OCI-LY7 (cell line): ENCODE measurements at regions not wholly inside any gene's neighbourhood (a gene's known extent, or its start where the extent isn't known, plus 50 kb on each side); places are given as distances from the start of the nearest gene placed in this dataset.

Source experiments
- BruUV-seq: library from RNA; stranded (reverse); fragments of 400-500 nt; replicated peaks from 2 replicates; lab custom pipeline; 2021; lab: Mats Ljungman, UMichigan
- CTCF ChIA-PET: fragments of 300-600 bp; sonication (Branson Sonifier 250); formaldehyde crosslinking; loops from one replicate; lab custom pipeline; 2022; ENCODE audit warnings: antibody characterized with exemption; ENCODE audit not compliant: unreplicated experiment; lab: Charles Lee
- POLR2A ChIA-PET: fragments of 300-600 bp; sonication (Branson Sonifier 250); formaldehyde crosslinking; loops from one replicate; lab custom pipeline; 2022; ENCODE audit warnings: antibody characterized with exemption; lab: Charles Lee
- DNase-seq: peaks from one replicate; pipeline ENCODE4 v3.0.0-alpha.2; 2015; ENCODE audit warnings: low spot score
- H2AFZ ChIP-seq: fragments of 200-600 bp; sonication (generic), shearing (Covaris generic); 2 replicates; pipeline ENCODE4 v1.6.1; 2014; ENCODE audit warnings: mild to moderate bottlenecking, antibody characterized with exemption, low read length, moderate library complexity
- H3K27ac ChIP-seq: fragments of 200-600 bp; sonication (generic); 2 replicates; pipeline ENCODE4 v1.5.1; 2014; ENCODE audit warnings: mixed run types, low read depth, mild to moderate bottlenecking, moderate library complexity, low read length, inconsistent platforms; ENCODE audit not compliant: poor library complexity, severe bottlenecking
- H3K36me3 ChIP-seq: fragments of 200-600 bp; sonication (generic); 2 replicates; pipeline ENCODE4 v1.6.1; 2014; ENCODE audit warnings: mild to moderate bottlenecking, antibody characterized with exemption, low read length, moderate library complexity, mixed read lengths; ENCODE audit not compliant: insufficient read depth
- H3K4me1 ChIP-seq: fragments of 200-600 bp; sonication (generic); 2 replicates; pipeline ENCODE4 v1.5.1; 2014; ENCODE audit warnings: mild to moderate bottlenecking, low read length; ENCODE audit not compliant: insufficient read depth, poor library complexity, severe bottlenecking
- H3K4me2 ChIP-seq: fragments of 200-600 bp; sonication (generic); 2 replicates; pipeline ENCODE4 v1.6.1; 2014; ENCODE audit warnings: mild to moderate bottlenecking, low read length
- H3K4me3 ChIP-seq: fragments of 200-600 bp; sonication (generic); 2 replicates; pipeline ENCODE4 v1.5.1; 2014; ENCODE audit warnings: mild to moderate bottlenecking, low read depth, low read length; ENCODE audit not compliant: poor library complexity, severe bottlenecking
- H3K79me2 ChIP-seq: fragments of 200-600 bp; sonication (generic); 2 replicates; pipeline ENCODE4 v1.6.1; 2016; ENCODE audit warnings: low read depth, mild to moderate bottlenecking, low read length, moderate library complexity, mixed read lengths; ENCODE audit not compliant: insufficient read depth
- H3K9me2 ChIP-seq: fragments of 200-600 bp; sonication (generic); 2 replicates; pipeline ENCODE4 v1.6.1; 2016; ENCODE audit warnings: mild to moderate bottlenecking, low read length, mixed read lengths; ENCODE audit not compliant: insufficient read depth
- H3K9me3 ChIP-seq: fragments of 200-600 bp; sonication (generic); 2 replicates; pipeline ENCODE4 v1.6.1; 2014; ENCODE audit warnings: mild to moderate bottlenecking, mixed run types, low read length, mixed read lengths
- H4K20me1 ChIP-seq: fragments of 200-600 bp; sonication (generic); 2 replicates; pipeline ENCODE4 v1.6.1; 2014; ENCODE audit warnings: mild to moderate bottlenecking, antibody characterized with exemption, low read length, moderate library complexity, mixed read lengths; ENCODE audit not compliant: insufficient read depth
- EZH2phosphoT487 ChIP-seq: fragments of 200-600 bp; sonication (generic); IDR thresholded peaks from 2 replicates; pipeline ENCODE4 v1.6.1; 2018; ENCODE audit warnings: low read depth, borderline replicate concordance, mild to moderate bottlenecking, mixed run types, antibody characterized with exemption, low read length, moderate library complexity, mixed read lengths
- intact Hi-C: fragments of 100-400 bp; cut with micrococcal nuclease; formaldehyde crosslinking; loops from one replicate; pipeline ENCODE4 v1.10.0; 2022; ENCODE audit not compliant: unreplicated experiment
- TF ChIP-seq, protein P1 (sequence below): fragments of 200-600 bp; sonication (generic); conservative IDR thresholded peaks from 2 replicates; pipeline ENCODE4 v1.5.1; 2014; ENCODE audit warnings: mild to moderate bottlenecking, antibody characterized with exemption, low read length, moderate library complexity, mixed read lengths

DNA sequence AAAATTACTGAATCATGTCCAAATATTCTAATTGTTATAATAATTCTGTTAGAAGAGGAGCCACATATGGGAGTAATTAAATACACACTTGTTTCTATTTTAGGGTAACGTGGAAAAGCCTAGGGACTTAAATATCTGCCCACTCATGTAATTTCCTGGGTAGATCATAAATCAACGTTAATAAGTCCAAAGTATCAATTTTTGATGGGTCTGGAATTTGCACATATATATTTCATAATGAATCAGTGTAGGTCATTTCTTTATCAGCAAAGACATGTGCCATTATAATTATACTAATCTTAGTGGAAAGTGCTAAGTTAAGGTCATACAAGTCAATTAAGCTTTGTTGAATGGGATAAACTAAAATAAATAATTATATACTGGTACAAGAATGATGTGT, 346.2 kb downstream of the ZBBX start:
- ChIA-PET POLR2A (interaction anchor here (0.5 kb wide), 1 partner anchor 778 kb away, joined by 5 read pairs; no protein-coding TSS in a partner anchor), CTCF (no interaction called here)
- H3K4me2 ChIP-seq: no peak overlapping the region
- no peaks in the 10 kb centered on the region for H3K9me2 ChIP-seq
- 0 out of 2 replicates have a peak, but pooled peaks cover 5% of the 10 kb centered on the region for H4K20me1 ChIP-seq
- BruUV-seq: no TSS peak
- no peak for DNase-seq
- H3K4me1 ChIP-seq: no peaks in the 10 kb centered on the region
- no peaks in the 10 kb centered on the region for H3K36me3 ChIP-seq
- H3K79me2 ChIP-seq: no peaks in the 10 kb centered on the region
- TF ChIP-seq EZH2phosphoT487: no peak
- TF ChIP-seq, protein P1, sequence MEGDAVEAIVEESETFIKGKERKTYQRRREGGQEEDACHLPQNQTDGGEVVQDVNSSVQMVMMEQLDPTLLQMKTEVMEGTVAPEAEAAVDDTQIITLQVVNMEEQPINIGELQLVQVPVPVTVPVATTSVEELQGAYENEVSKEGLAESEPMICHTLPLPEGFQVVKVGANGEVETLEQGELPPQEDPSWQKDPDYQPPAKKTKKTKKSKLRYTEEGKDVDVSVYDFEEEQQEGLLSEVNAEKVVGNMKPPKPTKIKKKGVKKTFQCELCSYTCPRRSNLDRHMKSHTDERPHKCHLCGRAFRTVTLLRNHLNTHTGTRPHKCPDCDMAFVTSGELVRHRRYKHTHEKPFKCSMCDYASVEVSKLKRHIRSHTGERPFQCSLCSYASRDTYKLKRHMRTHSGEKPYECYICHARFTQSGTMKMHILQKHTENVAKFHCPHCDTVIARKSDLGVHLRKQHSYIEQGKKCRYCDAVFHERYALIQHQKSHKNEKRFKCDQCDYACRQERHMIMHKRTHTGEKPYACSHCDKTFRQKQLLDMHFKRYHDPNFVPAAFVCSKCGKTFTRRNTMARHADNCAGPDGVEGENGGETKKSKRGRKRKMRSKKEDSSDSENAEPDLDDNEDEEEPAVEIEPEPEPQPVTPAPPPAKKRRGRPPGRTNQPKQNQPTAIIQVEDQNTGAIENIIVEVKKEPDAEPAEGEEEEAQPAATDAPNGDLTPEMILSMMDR: no peak
- no peaks in the 10 kb centered on the region for H3K9me3 ChIP-seq
- intact Hi-C loops: no loop called here
- no peak overlapping the region for H3K27ac ChIP-seq
- H3K4me3 ChIP-seq: no peak overlapping the region
- H2AFZ ChIP-seq: no peak overlapping the region

DNA sequence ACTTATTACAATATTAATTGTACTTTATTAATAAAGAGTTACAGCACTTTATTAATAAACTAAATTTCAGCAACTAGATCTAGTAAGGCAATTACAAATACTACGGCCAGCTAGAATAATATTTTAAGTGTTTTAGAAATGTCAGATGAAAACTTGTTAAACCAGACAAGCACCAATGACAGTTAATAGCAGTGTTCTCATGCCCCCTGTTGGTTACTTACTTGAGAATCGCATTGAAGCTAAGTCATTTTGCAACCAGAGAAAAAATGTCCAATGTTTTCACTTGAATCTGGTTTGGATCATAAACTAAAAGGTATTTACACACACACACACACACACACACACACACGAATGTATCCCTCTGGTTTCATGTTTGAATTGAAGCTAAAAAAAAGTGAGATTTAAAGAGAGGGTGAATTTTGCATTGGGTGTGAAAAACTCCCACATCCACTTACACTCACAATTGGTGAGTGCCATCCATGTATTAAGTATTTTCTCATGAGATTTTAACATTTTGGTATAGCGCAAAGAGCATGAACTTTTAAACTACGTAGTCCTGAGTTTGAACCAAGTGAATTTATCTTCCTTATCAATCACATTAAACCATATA, 347.7 kb downstream of the ZBBX start:
- Histone ChIP-seq H2AFZ (no peak overlapping the region), H3K79me2 (no peaks in the 10 kb centered on the region), H3K9me3 (no peaks in the 10 kb centered on the region), H3K4me3 (no peak overlapping the region), H3K4me2 (no peak overlapping the region), H3K27ac (no peak overlapping the region), H3K9me2 (no peaks in the 10 kb centered on the region), H3K4me1 (no peaks in the 10 kb centered on the region), H3K36me3 (no peaks in the 10 kb centered on the region), H4K20me1 (0 out of 2 replicates have a peak, but pooled peaks cover 5% of the 10 kb centered on the region)
- DNase-seq: peak; percentile 26
- TF ChIP-seq, protein P1: peak; percentile 70
- TF ChIP-seq EZH2phosphoT487: no peak
- ChIA-PET POLR2A (interaction anchor here (0.6 to 0.8 kb wide), 3 partner anchors 194 to 1347 kb away, joined by 3 to 4 read pairs (median 3); no protein-coding TSS in a partner anchor), CTCF (no interaction called here)
- BruUV-seq: no TSS peak
- intact Hi-C loops: no loop called here

DNA sequence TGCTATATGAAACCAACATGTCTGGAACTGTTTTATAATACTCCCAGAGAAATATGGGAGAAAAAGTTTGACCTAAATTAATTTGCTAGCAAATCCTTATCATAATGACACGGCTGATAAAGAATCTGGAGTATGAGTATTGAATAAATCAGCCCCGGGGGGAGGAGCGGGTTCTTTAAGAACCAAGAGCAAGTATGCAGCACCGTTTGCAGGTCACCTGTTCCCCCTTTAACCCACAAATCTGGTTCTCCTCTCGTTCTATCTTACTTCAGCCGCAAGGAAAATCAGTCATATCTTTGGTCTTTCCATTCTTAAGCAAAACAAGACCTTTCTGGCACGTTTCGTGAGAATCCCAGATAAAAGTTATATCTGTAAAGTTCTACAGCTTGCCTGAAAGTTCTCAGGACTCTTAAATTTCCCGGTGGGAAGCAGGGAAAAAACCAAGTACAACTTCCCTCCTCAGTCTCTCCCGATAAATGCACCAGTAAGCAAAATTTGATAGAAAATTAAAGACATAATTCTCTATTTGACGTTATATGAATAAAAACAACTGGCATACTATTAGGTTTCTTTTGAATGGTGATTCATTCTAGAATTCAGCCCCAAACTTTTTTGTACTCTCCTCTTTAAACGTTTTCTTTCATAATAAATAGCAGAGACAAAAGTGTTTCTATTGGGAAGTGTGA, 348.6 kb downstream of the ZBBX start:
- H3K4me2 ChIP-seq: no peak overlapping the region
- no peak overlapping the region for H3K27ac ChIP-seq
- no peaks in the 10 kb centered on the region for H3K79me2 ChIP-seq
- no peaks in the 10 kb centered on the region for H3K4me1 ChIP-seq
- H2AFZ ChIP-seq: no peak overlapping the region
- ChIA-PET CTCF (no interaction called here), POLR2A (interaction anchor here (0.6 to 0.8 kb wide), 3 partner anchors 193 to 1347 kb away, joined by 3 to 4 read pairs (median 3); no protein-coding TSS in a partner anchor)
- DNase-seq: no peak
- H3K36me3 ChIP-seq: no peaks in the 10 kb centered on the region
- H3K4me3 ChIP-seq: no peak overlapping the region
- H4K20me1 ChIP-seq: 0 out of 2 replicates have a peak, but pooled peaks cover 5% of the 10 kb centered on the region
- no peaks in the 10 kb centered on the region for H3K9me3 ChIP-seq
- intact Hi-C loops: no loop called here
- no peaks in the 10 kb centered on the region for H3K9me2 ChIP-seq
- TF ChIP-seq, protein P1: no peak
- no peak for TF ChIP-seq EZH2phosphoT487
- BruUV-seq: no TSS peak
